GM23338 (cell line): ENCODE measurements at regions not wholly inside any gene's neighbourhood (a gene's known extent, or its start where the extent isn't known, plus 50 kb on each side); places are given as distances from the start of the nearest gene placed in this dataset.

Source experiments
- ATAC-seq: fragments of 200-7000 bp; cut with Tn5 transposase; 3 replicates; pipeline ENCODE4 v1.9.1; 2020
- DNase-seq: peaks from one replicate; pipeline ENCODE4 v3.0.0-alpha.2; 2015; ENCODE audit warnings: low spot score
- H2AFZ ChIP-seq: fragments of 200-600 bp; sonication (generic); 2 replicates; pipeline ENCODE4 v1.8.0; 2016; ENCODE audit warnings: antibody characterized with exemption, mild to moderate bottlenecking, moderate library complexity
- H3F3A ChIP-seq: fragments of 200-600 bp; sonication (generic); replicated peaks from 2 replicates; pipeline ENCODE4 v1.8.0; 2017; ENCODE audit warnings: antibody characterized with exemption, mixed run types, low read depth
- H3K27ac ChIP-seq: fragments of 200-600 bp; sonication (generic); 2 replicates; pipeline ENCODE4 v1.6.1; 2016; ENCODE audit warnings: low read depth
- H3K27me3 ChIP-seq: fragments of 200-600 bp; sonication (generic); 2 replicates; pipeline ENCODE4 v1.8.0; 2016; ENCODE audit warnings: mild to moderate bottlenecking, mixed run types, moderate library complexity; ENCODE audit not compliant: insufficient read depth
- H3K36me3 ChIP-seq: fragments of 200-600 bp; sonication (generic); 2 replicates; pipeline ENCODE4 v1.8.0; 2016; ENCODE audit warnings: mild to moderate bottlenecking; ENCODE audit not compliant: insufficient read depth
- H3K4me1 ChIP-seq: fragments of 200-600 bp; sonication (generic); 2 replicates; pipeline ENCODE4 v1.8.0; 2016; ENCODE audit warnings: mild to moderate bottlenecking, moderate library complexity; ENCODE audit not compliant: insufficient read depth
- H3K4me2 ChIP-seq: fragments of 200-600 bp; sonication (generic); 2 replicates; pipeline ENCODE4 v1.7.1; 2017; ENCODE audit warnings: mixed run types
- H3K4me3 ChIP-seq: fragments of 200-600 bp; sonication (generic); 2 replicates; pipeline ENCODE4 v1.6.1; 2016; ENCODE audit warnings: mixed run types
- H3K79me2 ChIP-seq: fragments of 200-600 bp; sonication (generic); replicated peaks from 2 replicates; pipeline ENCODE4 v1.8.0; 2017; ENCODE audit warnings: mild to moderate bottlenecking; ENCODE audit not compliant: insufficient read depth
- H3K9me2 ChIP-seq: fragments of 200-600 bp; sonication (generic); 2 replicates; pipeline ENCODE4 v1.8.0; 2017; ENCODE audit not compliant: insufficient read depth
- H4K20me1 ChIP-seq: fragments of 200-600 bp; sonication (generic); replicated peaks from 2 replicates; pipeline ENCODE4 v1.8.0; 2017; ENCODE audit warnings: mild to moderate bottlenecking; ENCODE audit not compliant: insufficient read depth
- H3K27ac Mint-ChIP-seq: 2 replicates; pipeline ENCODE4 v1.8.0; 2020; ENCODE audit warnings: inconsistent platforms, mild to moderate bottlenecking, moderate library complexity, mixed read lengths
- H3K27me3 Mint-ChIP-seq: 3 replicates; pipeline ENCODE4 v1.8.0; 2022; ENCODE audit warnings: low read depth, mild to moderate bottlenecking, moderate library complexity, mixed read lengths, inconsistent platforms; ENCODE audit not compliant: insufficient read depth, poor library complexity
- H3K36me3 Mint-ChIP-seq: 3 replicates; pipeline ENCODE4 v1.8.0; 2021; ENCODE audit warnings: low read depth, mild to moderate bottlenecking, inconsistent platforms, moderate library complexity, mixed read lengths
- H3K4me1 Mint-ChIP-seq: 3 replicates; pipeline ENCODE4 v1.8.0; 2020; ENCODE audit warnings: mild to moderate bottlenecking, inconsistent platforms, mixed read lengths
- H3K4me3 Mint-ChIP-seq: 3 replicates; pipeline ENCODE4 v1.8.0; 2021; ENCODE audit warnings: moderate library complexity, mild to moderate bottlenecking, inconsistent platforms, mixed read lengths
- H3K9me3 Mint-ChIP-seq: 3 replicates; pipeline ENCODE4 v1.8.0; 2020; ENCODE audit warnings: moderate library complexity, mild to moderate bottlenecking, inconsistent platforms, mixed read lengths
- CREB1 ChIP-seq: fragments of 250-450 bp; sonication (Bioruptor Pico); IDR thresholded peaks from 2 replicates; pipeline ENCODE4 v1.5.0; 2020; ENCODE audit warnings: low read depth, mild to moderate bottlenecking, moderate library complexity
- EZH2 ChIP-seq: fragments of 200-600 bp; sonication (generic); IDR thresholded peaks from one replicate; pipeline ENCODE4 v1.8.0; 2017; ENCODE audit warnings: antibody characterized with exemption, mild to moderate bottlenecking, low read depth; ENCODE audit not compliant: unreplicated experiment
- EZH2phosphoT487 ChIP-seq: fragments of 200-600 bp; sonication (generic); IDR thresholded peaks from one replicate; pipeline ENCODE4 v1.8.1; 2018; ENCODE audit warnings: antibody characterized with exemption; ENCODE audit not compliant: unreplicated experiment
- JUNB ChIP-seq: IDR thresholded peaks from one replicate; pipeline ENCODE4 v1.6.1; 2016; ENCODE audit warnings: antibody characterized with exemption; ENCODE audit not compliant: unreplicated experiment
- NANOG ChIP-seq: IDR thresholded peaks from 2 replicates; pipeline ENCODE4 v1.6.1; 2016; ENCODE audit warnings: antibody characterized with exemption, borderline replicate concordance
- POLR2AphosphoS5 ChIP-seq: IDR thresholded peaks from 2 replicates; pipeline ENCODE4 v1.6.1; 2016; ENCODE audit warnings: antibody characterized with exemption, low read depth
- STAT1 ChIP-seq: IDR thresholded peaks from one replicate; pipeline ENCODE4 v1.6.1; 2016; ENCODE audit warnings: antibody characterized with exemption; ENCODE audit not compliant: unreplicated experiment
- ZNF114 ChIP-seq: fragments of 250-450 bp; sonication (Bioruptor Pico); IDR thresholded peaks from 2 replicates; pipeline ENCODE4 v1.5.0; 2020; ENCODE audit warnings: mild to moderate bottlenecking, moderate library complexity
- ZNF331 ChIP-seq: fragments of 250-450 bp; sonication (Bioruptor Pico); IDR thresholded peaks from 2 replicates; pipeline ENCODE4 v1.5.0; 2020; ENCODE audit warnings: low read depth, mild to moderate bottlenecking, moderate library complexity
- TF ChIP-seq, protein P1 (sequence below), 2 experiments: fragments of 200-600 bp in 1 of 2; sonication (generic) in 1 of 2; conservative IDR thresholded peaks; 2 replicates each; pipeline versions ENCODE4 v1.5.1 to v1.6.1; 2016 to 2017; ENCODE audit warnings: antibody characterized with exemption in 2 of 2, low read depth in 2 of 2, mild to moderate bottlenecking in 2 of 2, moderate library complexity in 1 of 2
- TF ChIP-seq, protein P2 (sequence below): IDR thresholded peaks from one replicate; pipeline ENCODE4 v1.6.1; 2018; ENCODE audit warnings: antibody characterized with exemption; ENCODE audit not compliant: unreplicated experiment
- TF ChIP-seq, protein P3 (sequence below): IDR thresholded peaks from 2 replicates; pipeline ENCODE4 v1.6.1; 2016; ENCODE audit warnings: antibody characterized with exemption
- TF ChIP-seq, protein P4 (sequence below): fragments of 250-450 bp; sonication (Bioruptor Pico); IDR thresholded peaks from 2 replicates; pipeline ENCODE4 v1.5.0; 2020; ENCODE audit warnings: mild to moderate bottlenecking, moderate library complexity

DNA sequence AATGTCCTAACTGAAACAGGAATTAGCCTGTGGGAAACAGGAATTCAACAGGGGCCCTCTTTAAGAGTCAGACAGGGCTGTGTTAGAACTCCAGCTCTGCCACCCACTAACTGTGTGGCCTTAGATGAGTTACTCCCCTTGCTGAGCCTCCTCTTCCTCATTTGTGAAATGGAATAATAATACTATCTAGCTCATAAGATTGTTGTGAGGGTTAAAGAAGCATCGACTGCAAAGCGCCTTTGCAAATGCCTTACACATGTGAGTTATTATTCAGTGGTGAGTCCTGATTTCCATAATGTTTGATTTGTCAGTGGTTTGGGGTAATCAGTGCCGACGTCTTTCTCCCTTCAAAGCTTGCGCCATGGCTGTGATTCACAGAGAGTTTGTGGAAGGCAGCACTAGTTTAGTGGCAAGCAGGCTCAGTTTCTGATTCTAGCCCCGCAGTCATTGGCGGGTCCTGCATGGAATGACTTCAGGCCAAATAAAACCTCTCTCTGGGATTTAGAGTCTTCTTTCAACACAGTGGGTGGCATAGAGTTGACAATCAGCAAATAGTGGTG, 388.5 kb downstream of the PLPP3 start:
- H3K36me3 Mint-ChIP-seq: no peaks in the 10 kb centered on the region
- Histone ChIP-seq H3K4me1 (peaks cover 19% of the 10 kb centered on the region), H4K20me1 (no peaks in the 10 kb centered on the region), H3K27ac (no peak overlapping the region), H3K79me2 (no peaks in the 10 kb centered on the region), H3K4me3 (no peak overlapping the region), H2AFZ (no peak overlapping the region), H3K27me3 (no peaks in the 10 kb centered on the region), H3K9me2 (peaks cover 7% of the 10 kb centered on the region), H3K36me3 (no peaks in the 10 kb centered on the region), H3F3A (no peaks in the 10 kb centered on the region), H3K4me2 (no peak overlapping the region)
- TF ChIP-seq, protein P1, sequence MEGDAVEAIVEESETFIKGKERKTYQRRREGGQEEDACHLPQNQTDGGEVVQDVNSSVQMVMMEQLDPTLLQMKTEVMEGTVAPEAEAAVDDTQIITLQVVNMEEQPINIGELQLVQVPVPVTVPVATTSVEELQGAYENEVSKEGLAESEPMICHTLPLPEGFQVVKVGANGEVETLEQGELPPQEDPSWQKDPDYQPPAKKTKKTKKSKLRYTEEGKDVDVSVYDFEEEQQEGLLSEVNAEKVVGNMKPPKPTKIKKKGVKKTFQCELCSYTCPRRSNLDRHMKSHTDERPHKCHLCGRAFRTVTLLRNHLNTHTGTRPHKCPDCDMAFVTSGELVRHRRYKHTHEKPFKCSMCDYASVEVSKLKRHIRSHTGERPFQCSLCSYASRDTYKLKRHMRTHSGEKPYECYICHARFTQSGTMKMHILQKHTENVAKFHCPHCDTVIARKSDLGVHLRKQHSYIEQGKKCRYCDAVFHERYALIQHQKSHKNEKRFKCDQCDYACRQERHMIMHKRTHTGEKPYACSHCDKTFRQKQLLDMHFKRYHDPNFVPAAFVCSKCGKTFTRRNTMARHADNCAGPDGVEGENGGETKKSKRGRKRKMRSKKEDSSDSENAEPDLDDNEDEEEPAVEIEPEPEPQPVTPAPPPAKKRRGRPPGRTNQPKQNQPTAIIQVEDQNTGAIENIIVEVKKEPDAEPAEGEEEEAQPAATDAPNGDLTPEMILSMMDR (conservative IDR thresholded peaks at IDR 0.05; ENCODE audit: low read depth in 2 of 2): no peak
- TF ChIP-seq JUNB (no peak), EZH2phosphoT487 (no peak), STAT1 (no peak), EZH2 (no peak), NANOG (no peak), ZNF331 (CRISPR knock-in tag) (no peak), POLR2AphosphoS5 (no peak), CREB1 (CRISPR knock-in tag) (no peak), ZNF114 (CRISPR knock-in tag) (no peak)
- TF ChIP-seq, protein P2, sequence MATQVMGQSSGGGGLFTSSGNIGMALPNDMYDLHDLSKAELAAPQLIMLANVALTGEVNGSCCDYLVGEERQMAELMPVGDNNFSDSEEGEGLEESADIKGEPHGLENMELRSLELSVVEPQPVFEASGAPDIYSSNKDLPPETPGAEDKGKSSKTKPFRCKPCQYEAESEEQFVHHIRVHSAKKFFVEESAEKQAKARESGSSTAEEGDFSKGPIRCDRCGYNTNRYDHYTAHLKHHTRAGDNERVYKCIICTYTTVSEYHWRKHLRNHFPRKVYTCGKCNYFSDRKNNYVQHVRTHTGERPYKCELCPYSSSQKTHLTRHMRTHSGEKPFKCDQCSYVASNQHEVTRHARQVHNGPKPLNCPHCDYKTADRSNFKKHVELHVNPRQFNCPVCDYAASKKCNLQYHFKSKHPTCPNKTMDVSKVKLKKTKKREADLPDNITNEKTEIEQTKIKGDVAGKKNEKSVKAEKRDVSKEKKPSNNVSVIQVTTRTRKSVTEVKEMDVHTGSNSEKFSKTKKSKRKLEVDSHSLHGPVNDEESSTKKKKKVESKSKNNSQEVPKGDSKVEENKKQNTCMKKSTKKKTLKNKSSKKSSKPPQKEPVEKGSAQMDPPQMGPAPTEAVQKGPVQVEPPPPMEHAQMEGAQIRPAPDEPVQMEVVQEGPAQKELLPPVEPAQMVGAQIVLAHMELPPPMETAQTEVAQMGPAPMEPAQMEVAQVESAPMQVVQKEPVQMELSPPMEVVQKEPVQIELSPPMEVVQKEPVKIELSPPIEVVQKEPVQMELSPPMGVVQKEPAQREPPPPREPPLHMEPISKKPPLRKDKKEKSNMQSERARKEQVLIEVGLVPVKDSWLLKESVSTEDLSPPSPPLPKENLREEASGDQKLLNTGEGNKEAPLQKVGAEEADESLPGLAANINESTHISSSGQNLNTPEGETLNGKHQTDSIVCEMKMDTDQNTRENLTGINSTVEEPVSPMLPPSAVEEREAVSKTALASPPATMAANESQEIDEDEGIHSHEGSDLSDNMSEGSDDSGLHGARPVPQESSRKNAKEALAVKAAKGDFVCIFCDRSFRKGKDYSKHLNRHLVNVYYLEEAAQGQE: no peak
- TF ChIP-seq, protein P3, sequence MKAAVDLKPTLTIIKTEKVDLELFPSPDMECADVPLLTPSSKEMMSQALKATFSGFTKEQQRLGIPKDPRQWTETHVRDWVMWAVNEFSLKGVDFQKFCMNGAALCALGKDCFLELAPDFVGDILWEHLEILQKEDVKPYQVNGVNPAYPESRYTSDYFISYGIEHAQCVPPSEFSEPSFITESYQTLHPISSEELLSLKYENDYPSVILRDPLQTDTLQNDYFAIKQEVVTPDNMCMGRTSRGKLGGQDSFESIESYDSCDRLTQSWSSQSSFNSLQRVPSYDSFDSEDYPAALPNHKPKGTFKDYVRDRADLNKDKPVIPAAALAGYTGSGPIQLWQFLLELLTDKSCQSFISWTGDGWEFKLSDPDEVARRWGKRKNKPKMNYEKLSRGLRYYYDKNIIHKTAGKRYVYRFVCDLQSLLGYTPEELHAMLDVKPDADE: no peak
- TF ChIP-seq, protein P4, sequence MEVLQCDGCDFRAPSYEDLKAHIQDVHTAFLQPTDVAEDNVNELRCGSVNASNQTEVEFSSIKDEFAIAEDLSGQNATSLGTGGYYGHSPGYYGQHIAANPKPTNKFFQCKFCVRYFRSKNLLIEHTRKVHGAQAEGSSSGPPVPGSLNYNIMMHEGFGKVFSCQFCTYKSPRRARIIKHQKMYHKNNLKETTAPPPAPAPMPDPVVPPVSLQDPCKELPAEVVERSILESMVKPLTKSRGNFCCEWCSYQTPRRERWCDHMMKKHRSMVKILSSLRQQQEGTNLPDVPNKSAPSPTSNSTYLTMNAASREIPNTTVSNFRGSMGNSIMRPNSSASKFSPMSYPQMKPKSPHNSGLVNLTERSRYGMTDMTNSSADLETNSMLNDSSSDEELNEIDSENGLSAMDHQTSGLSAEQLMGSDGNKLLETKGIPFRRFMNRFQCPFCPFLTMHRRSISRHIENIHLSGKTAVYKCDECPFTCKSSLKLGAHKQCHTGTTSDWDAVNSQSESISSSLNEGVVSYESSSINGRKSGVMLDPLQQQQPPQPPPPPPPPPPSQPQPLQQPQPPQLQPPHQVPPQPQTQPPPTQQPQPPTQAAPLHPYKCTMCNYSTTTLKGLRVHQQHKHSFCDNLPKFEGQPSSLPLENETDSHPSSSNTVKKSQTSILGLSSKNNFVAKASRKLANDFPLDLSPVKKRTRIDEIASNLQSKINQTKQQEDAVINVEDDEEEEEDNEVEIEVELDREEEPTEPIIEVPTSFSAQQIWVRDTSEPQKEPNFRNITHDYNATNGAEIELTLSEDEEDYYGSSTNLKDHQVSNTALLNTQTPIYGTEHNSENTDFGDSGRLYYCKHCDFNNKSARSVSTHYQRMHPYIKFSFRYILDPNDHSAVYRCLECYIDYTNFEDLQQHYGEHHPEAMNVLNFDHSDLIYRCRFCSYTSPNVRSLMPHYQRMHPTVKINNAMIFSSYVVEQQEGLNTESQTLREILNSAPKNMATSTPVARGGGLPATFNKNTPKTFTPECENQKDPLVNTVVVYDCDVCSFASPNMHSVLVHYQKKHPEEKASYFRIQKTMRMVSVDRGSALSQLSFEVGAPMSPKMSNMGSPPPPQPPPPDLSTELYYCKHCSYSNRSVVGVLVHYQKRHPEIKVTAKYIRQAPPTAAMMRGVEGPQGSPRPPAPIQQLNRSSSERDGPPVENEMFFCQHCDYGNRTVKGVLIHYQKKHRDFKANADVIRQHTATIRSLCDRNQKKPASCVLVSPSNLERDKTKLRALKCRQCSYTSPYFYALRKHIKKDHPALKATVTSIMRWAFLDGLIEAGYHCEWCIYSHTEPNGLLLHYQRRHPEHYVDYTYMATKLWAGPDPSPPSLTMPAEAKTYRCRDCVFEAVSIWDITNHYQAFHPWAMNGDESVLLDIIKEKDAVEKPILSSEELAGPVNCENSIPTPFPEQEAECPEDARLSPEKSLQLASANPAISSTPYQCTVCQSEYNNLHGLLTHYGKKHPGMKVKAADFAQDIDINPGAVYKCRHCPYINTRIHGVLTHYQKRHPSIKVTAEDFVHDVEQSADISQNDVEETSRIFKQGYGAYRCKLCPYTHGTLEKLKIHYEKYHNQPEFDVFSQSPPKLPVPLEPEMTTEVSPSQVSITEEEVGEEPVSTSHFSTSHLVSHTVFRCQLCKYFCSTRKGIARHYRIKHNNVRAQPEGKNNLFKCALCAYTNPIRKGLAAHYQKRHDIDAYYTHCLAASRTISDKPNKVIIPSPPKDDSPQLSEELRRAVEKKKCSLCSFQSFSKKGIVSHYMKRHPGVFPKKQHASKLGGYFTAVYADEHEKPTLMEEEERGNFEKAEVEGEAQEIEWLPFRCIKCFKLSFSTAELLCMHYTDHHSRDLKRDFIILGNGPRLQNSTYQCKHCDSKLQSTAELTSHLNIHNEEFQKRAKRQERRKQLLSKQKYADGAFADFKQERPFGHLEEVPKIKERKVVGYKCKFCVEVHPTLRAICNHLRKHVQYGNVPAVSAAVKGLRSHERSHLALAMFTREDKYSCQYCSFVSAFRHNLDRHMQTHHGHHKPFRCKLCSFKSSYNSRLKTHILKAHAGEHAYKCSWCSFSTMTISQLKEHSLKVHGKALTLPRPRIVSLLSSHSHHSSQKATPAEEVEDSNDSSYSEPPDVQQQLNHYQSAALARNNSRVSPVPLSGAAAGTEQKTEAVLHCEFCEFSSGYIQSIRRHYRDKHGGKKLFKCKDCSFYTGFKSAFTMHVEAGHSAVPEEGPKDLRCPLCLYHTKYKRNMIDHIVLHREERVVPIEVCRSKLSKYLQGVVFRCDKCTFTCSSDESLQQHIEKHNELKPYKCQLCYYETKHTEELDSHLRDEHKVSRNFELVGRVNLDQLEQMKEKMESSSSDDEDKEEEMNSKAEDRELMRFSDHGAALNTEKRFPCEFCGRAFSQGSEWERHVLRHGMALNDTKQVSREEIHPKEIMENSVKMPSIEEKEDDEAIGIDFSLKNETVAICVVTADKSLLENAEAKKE (CRISPR knock-in tag): no peak
- peaks cover 7% of the 10 kb centered on the region for H3K27me3 Mint-ChIP-seq
- H3K9me3 Mint-ChIP-seq: no peaks in the 10 kb centered on the region
- no peak overlapping the region for H3K4me3 Mint-ChIP-seq
- peaks cover 26% of the 10 kb centered on the region for H3K4me1 Mint-ChIP-seq
- no peak overlapping the region for H3K27ac Mint-ChIP-seq
- ATAC-seq: no peak
- DNase-seq: no peak
